Stimulated activated CD4-positive, alpha-beta T cell treated with anti-CD3 and anti-CD28 coated beads, Interleukin-2, amount 100 ng/mL, for 4 hours (primary cell): ENCODE measurements at regions not wholly inside any gene's neighbourhood (a gene's known extent, or its start where the extent isn't known, plus 50 kb on each side); places are given as distances from the start of the nearest gene placed in this dataset.
"Not testable (repeated sequence)": the region's sequence is repeated elsewhere in the genome, so short reads cannot be mapped to it uniquely, and the experiment has no call there.

Experiments used
- DNase-seq: peaks from one replicate; pipeline ENCODE4 v3.0.0-alpha.2; 2020; ENCODE audit warnings: low read depth

GRCh38 chr21:35568643-35569042, 491.7 kb downstream of the SETD4 start:
- no peak for DNase-seq

GRCh38 chr21:35566874-35567273, 493.5 kb downstream of the SETD4 start:
- DNase-seq = no peak

- DNase-seq = no peak
Observed at GRCh38 chr21:35565204-35565611, 495.1 kb downstream of the SETD4 start.

- DNase-seq = no peak
Observed at GRCh38 chr21:35563885-35564451, 496.4 kb downstream of the SETD4 start.

GRCh38 chr21:35562876-35563275, 497.4 kb downstream of the SETD4 start:
- no peak for DNase-seq

- DNase-seq = no peak
Observed at GRCh38 chr21:35561116-35561515, 499.2 kb downstream of the SETD4 start.

- DNase-seq = no peak
Observed at GRCh38 chr21:35559829-35560225, 500.5 kb downstream of the SETD4 start.

- no peak for DNase-seq
Observed at GRCh38 chr21:35559128-35559828, 501.0 kb downstream of the SETD4 start.

- no peak for DNase-seq
Observed at GRCh38 chr21:35556536-35556935, 503.8 kb downstream of the SETD4 start.

- DNase-seq = not testable (repeated sequence)
Observed at GRCh38 chr21:35552483-35552882, 503.4 kb upstream of the RUNX1 start.

- DNase-seq = no peak
Observed at GRCh38 chr21:35548904-35549615, 500.0 kb upstream of the RUNX1 start.

- DNase-seq = no peak
Observed at GRCh38 chr21:35547946-35548774, 499.1 kb upstream of the RUNX1 start.

- no peak for DNase-seq
Observed at GRCh38 chr21:35543746-35544145, 494.6 kb upstream of the RUNX1 start.

GRCh38 chr21:35540950-35541638, 492.0 kb upstream of the RUNX1 start:
- DNase-seq = no peak

GRCh38 chr21:35538386-35538785, 489.3 kb upstream of the RUNX1 start:
- DNase-seq = no peak

GRCh38 chr21:35537604-35538003, 488.5 kb upstream of the RUNX1 start:
- DNase-seq = no peak

- DNase-seq = no peak
Observed at GRCh38 chr21:35533893-35534292, 484.8 kb upstream of the RUNX1 start.

- no peak for DNase-seq
Observed at GRCh38 chr21:35530766-35531165, 481.7 kb upstream of the RUNX1 start.

- DNase-seq = no peak
Observed at GRCh38 chr21:35529171-35529863, 480.2 kb upstream of the RUNX1 start.

GRCh38 chr21:35528116-35529042, 479.3 kb upstream of the RUNX1 start:
- DNase-seq = peak; percentile 20
